Ishikawa (cell line): ENCODE measurements at regions not wholly inside any gene's neighbourhood (a gene's known extent, or its start where the extent isn't known, plus 50 kb on each side); places are given as distances from the start of the nearest gene placed in this dataset.

Source experiments
- CEBPB ChIP-seq: IDR thresholded peaks from 2 replicates; pipeline ENCODE4 v1.6.1; 2012
- CREB1 ChIP-seq: IDR thresholded peaks from 2 replicates; pipeline ENCODE4 v1.6.1; 2012; ENCODE audit warnings: low read depth
- EGR1 ChIP-seq: IDR thresholded peaks from 2 replicates; pipeline ENCODE4 v1.6.1; 2012
- EP300 ChIP-seq: IDR thresholded peaks from 2 replicates; pipeline ENCODE4 v1.6.1; 2012; ENCODE audit warnings: borderline replicate concordance
- FOXM1 ChIP-seq: IDR thresholded peaks from 2 replicates; pipeline ENCODE4 v1.6.1; 2012; ENCODE audit warnings: low read depth, borderline replicate concordance
- MAX ChIP-seq: IDR thresholded peaks from 2 replicates; pipeline ENCODE4 v1.6.1; 2012
- NFIC ChIP-seq: IDR thresholded peaks from 2 replicates; pipeline ENCODE4 v1.6.1; 2012
- RAD21 ChIP-seq: IDR thresholded peaks from 2 replicates; pipeline ENCODE4 v1.6.1; 2012; ENCODE audit warnings: low read depth
- REST ChIP-seq: IDR thresholded peaks from 2 replicates; pipeline ENCODE4 v1.6.1; 2012; ENCODE audit warnings: low read depth, mild to moderate bottlenecking
- TAF1 ChIP-seq: IDR thresholded peaks from 2 replicates; pipeline ENCODE4 v1.6.1; 2012; ENCODE audit warnings: low read depth, mild to moderate bottlenecking
- TCF12 ChIP-seq: IDR thresholded peaks from 2 replicates; pipeline ENCODE4 v1.6.1; 2012; ENCODE audit warnings: low read depth
- TEAD4 ChIP-seq: IDR thresholded peaks from 2 replicates; pipeline ENCODE4 v1.6.1; 2012
- USF1 ChIP-seq: IDR thresholded peaks from 2 replicates; pipeline ENCODE4 v1.6.1; 2012
- YY1 ChIP-seq: IDR thresholded peaks from 2 replicates; pipeline ENCODE4 v1.6.1; 2012; ENCODE audit warnings: low read depth
- ZBTB7A ChIP-seq: IDR thresholded peaks from 2 replicates; pipeline ENCODE4 v1.6.1; 2012; ENCODE audit warnings: low read depth

- TF ChIP-seq CREB1 (no peak), ZBTB7A (no peak), EGR1 (no peak), REST (no peak), FOXM1 (no peak), EP300 (no peak), RAD21 (no peak), MAX (no peak), NFIC (no peak)
Measured at GRCh38 chr4:133377286-133377685, 228.2 kb downstream of the PCDH10 start.

GRCh38 chr4:133372699-133373098, 223.6 kb downstream of the PCDH10 start:
- TF ChIP-seq USF1 (no peak), EP300 (no peak), RAD21 (no peak), FOXM1 (no peak), EGR1 (no peak), TCF12 (no peak), ZBTB7A (no peak), YY1 (no peak), CREB1 (no peak), MAX (no peak), NFIC (no peak), REST (no peak), CEBPB (no peak), TAF1 (no peak)

- TF ChIP-seq MAX: no peak
- TF ChIP-seq ZBTB7A: no peak
- TF ChIP-seq USF1: no peak
- TF ChIP-seq CREB1: no peak
- TF ChIP-seq EP300: no peak
- no peak for TF ChIP-seq TCF12
- TF ChIP-seq EGR1: no peak
- TF ChIP-seq TEAD4: no peak
- TF ChIP-seq FOXM1: no peak
- TF ChIP-seq TAF1: no peak
- no peak for TF ChIP-seq REST
- TF ChIP-seq RAD21: no peak
- TF ChIP-seq NFIC: no peak
Measured at GRCh38 chr4:133355633-133356032, 206.5 kb downstream of the PCDH10 start.

GRCh38 chr4:133347409-133347808, 198.3 kb downstream of the PCDH10 start:
- TF ChIP-seq TAF1: no peak
- TF ChIP-seq YY1: no peak
- no peak for TF ChIP-seq FOXM1
- no peak for TF ChIP-seq TEAD4
- TF ChIP-seq NFIC: no peak
- TF ChIP-seq USF1: no peak
- no peak for TF ChIP-seq CREB1
- no peak for TF ChIP-seq EGR1
- TF ChIP-seq TCF12: no peak

GRCh38 chr4:133324491-133324890, 175.4 kb downstream of the PCDH10 start:
- TF ChIP-seq CREB1 (no peak), MAX (no peak), NFIC (no peak), CEBPB (no peak), USF1 (no peak), TAF1 (no peak), REST (no peak), EGR1 (no peak), TEAD4 (no peak), FOXM1 (no peak), ZBTB7A (no peak), EP300 (no peak), YY1 (no peak), RAD21 (no peak), TCF12 (no peak)
